ENCODE measurements at regions not wholly inside any gene's neighbourhood (a gene's known extent, or its start where the extent isn't known, plus 50 kb on each side); places are given as distances from the start of the nearest gene placed in this dataset.

DNA sequence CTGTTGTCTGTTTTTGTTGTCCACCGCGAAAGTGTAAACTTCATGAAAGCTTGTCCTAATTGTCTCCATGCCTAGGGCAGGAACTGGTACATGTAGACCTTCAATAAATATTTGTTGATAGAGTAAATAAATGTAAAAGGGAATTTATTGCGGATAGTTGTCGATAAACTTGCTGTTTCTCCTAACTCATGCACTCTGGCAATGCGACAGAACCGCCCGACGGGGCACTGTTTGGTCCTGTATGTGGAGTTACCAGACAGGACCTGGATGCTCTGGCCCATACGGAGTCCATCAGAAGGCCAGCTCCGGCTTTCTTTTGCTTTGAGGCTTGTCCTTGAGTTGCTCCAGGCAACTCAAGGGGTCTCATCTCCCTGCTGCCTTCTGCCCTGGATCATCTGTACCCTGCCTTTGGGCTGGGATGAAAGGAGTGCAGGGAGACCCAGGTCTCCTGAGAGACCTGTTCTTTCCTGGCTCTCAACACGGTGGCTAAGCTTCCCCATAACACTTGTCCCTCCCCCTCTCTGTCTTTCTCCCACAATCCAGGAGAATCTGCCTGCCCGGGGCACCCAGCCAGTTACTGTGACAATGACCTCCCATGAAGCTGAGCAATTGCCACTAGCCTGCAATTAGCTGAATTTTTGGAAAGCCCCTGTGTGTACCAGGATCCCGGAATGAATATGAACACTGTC is 149.5 kb upstream of the PTCH1 start:
- DNase-seq (ENCODE audit: low spot score) (no peak), ATAC-seq (no peak), FAIRE-seq (no peak)
- Histone ChIP-seq H3K79me2 (ENCODE audit: insufficient read depth, low read length) (no peaks in the 10 kb centered on the region), H3K36me3 (replicated peaks in 1 of 2; ENCODE audit: control insufficient read depth in 1 of 2, insufficient read depth in 2 of 2, low read length in 2 of 2) (no peaks in the 10 kb centered on the region), H2AFZ (ENCODE audit: low read length) (no peak overlapping the region), H3K27ac (ENCODE audit: extremely low read length, insufficient read depth, low read length) (no peak overlapping the region), H3K4me2 (ENCODE audit: low read depth, low read length) (no peak overlapping the region), H4K20me1 (ENCODE audit: insufficient read depth, low read length) (no peaks in the 10 kb centered on the region), H3K9me3 (ENCODE audit: low read length) (0 out of 2 replicates have a peak, but pooled peaks cover 5% of the 10 kb centered on the region), H3K27me3 (ENCODE audit: control insufficient read depth in 1 of 2, insufficient read depth in 2 of 2, low read length in 2 of 2) (peaks cover 0 to 17% of the 10 kb centered on the region in 2 experiments; a peak in 3 of 5 replicates), H3K4me3 (replicated peaks in 1 of 3; ENCODE audit: insufficient read depth in 1 of 3, low read depth in 2 of 3, low read length in 3 of 3) (no peak overlapping the region), H3K9ac (ENCODE audit: insufficient read depth, low read depth, low read length) (no peak overlapping the region), H3K4me1 (ENCODE audit: insufficient read depth, low read length) (no peaks in the 10 kb centered on the region)
- intact Hi-C loops (cut with micrococcal nuclease; ENCODE audit: unreplicated experiment) (no loop called here), in situ Hi-C loops (cut with HindIII; ENCODE audit: extremely low pct_ligation_motif_present, low pct_unique_long_range_greater_than_20kb) (no loop called here)
- ChIA-PET CTCF (ENCODE audit: low intra/inter-chr PET ratio, low total read pairs) (no interaction called here), POLR2A (no interaction called here)
- 59% methylated on average over 11 of the region's 13 CpGs for WGBS (ENCODE audit: low lambda C conversion rate)
- BruUV-seq (replicated peaks), result no TSS peak
- TF ChIP-seq ZBTB1 (CRISPR knock-in tag; IDR thresholded peaks at IDR 0.05; ENCODE audit: borderline replicate concordance) (no peak), JUND (CRISPR knock-in tag; IDR thresholded peaks at IDR 0.05) (no peak), FOSL2 (CRISPR knock-in tag; IDR thresholded peaks at IDR 0.05) (no peak), ZNF367 (CRISPR knock-in tag; IDR thresholded peaks at IDR 0.05; ENCODE audit: borderline replicate concordance) (no peak), ZBTB20 (CRISPR knock-in tag; IDR thresholded peaks at IDR 0.05; ENCODE audit: borderline replicate concordance, low read depth) (no peak), ZNF570 (CRISPR knock-in tag; IDR thresholded peaks at IDR 0.05; ENCODE audit: borderline replicate concordance) (no peak), NR2F2 (IDR thresholded peaks at IDR 0.05; ENCODE audit: borderline replicate concordance, low read depth) (no peak), ZMAT3 (CRISPR knock-in tag; conservative IDR thresholded peaks at IDR 0.05) (no peak), FOXK2 (IDR thresholded peaks at IDR 0.05) (no peak), ZNF629 (CRISPR knock-in tag; conservative IDR thresholded peaks at IDR 0.05) (no peak), ZNF337 (CRISPR knock-in tag; IDR thresholded peaks at IDR 0.05; ENCODE audit: borderline replicate concordance, low read depth) (no peak)
- TF ChIP-seq, protein P1, sequence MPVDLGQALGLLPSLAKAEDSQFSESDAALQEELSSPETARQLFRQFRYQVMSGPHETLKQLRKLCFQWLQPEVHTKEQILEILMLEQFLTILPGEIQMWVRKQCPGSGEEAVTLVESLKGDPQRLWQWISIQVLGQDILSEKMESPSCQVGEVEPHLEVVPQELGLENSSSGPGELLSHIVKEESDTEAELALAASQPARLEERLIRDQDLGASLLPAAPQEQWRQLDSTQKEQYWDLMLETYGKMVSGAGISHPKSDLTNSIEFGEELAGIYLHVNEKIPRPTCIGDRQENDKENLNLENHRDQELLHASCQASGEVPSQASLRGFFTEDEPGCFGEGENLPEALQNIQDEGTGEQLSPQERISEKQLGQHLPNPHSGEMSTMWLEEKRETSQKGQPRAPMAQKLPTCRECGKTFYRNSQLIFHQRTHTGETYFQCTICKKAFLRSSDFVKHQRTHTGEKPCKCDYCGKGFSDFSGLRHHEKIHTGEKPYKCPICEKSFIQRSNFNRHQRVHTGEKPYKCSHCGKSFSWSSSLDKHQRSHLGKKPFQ (CRISPR knock-in tag; IDR thresholded peaks at IDR 0.05; ENCODE audit: insufficient replicate concordance), result no peak
- TF ChIP-seq, protein P2, sequence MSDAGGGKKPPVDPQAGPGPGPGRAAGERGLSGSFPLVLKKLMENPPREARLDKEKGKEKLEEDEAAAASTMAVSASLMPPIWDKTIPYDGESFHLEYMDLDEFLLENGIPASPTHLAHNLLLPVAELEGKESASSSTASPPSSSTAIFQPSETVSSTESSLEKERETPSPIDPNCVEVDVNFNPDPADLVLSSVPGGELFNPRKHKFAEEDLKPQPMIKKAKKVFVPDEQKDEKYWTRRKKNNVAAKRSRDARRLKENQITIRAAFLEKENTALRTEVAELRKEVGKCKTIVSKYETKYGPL (CRISPR knock-in tag; IDR thresholded peaks at IDR 0.05), result no peak

Data from HepG2 (cell line).